ENCODE measurements at regions not wholly inside any gene's neighbourhood (a gene's known extent, or its start where the extent isn't known, plus 50 kb on each side); places are given as distances from the start of the nearest gene placed in this dataset.

DNA sequence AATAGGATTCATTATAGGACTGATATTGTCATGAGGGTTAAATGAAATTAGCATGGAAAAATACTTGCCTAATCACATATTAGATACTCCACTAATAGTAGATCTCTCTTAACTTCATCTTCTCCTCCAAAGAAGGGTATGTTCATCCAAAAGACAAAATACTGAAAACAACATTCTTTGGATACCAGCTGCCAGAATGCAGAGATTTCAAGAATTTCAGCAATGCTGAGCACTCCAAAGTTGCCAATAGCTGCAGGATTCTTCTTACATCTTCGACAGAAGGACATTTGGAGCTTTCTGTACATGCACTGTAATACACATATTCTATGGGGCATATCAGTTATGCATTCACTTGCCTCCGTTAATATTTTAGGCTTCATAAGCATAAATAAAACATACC, 436.5 kb downstream of the HAPSTR1 start:
- TF ChIP-seq CTCF (conservative IDR thresholded peaks at IDR 0.05) = no peak
- TF ChIP-seq ZFX (IDR thresholded peaks at IDR 0.05) = no peak

Measured in C4-2B (cell line).